Activated T-helper 1 cell treated with Interleukin-2 at 50 U/mL for 16 hours (primary cell): ENCODE measurements at regions not wholly inside any gene's neighbourhood (a gene's known extent, or its start where the extent isn't known, plus 50 kb on each side); places are given as distances from the start of the nearest gene placed in this dataset.
"Not testable (repeated sequence)": the region's sequence is repeated elsewhere in the genome, so short reads cannot be mapped to it uniquely, and the experiment has no call there.

Source experiments
- DNase-seq: peaks from one replicate; pipeline ENCODE4 v3.0.0-alpha.2; 2020; ENCODE audit warnings: low read depth

GRCh38 chr6:141562851-141563763 is 569.6 kb upstream of the GJE1 start:
- DNase-seq: peak; percentile 35

- DNase-seq: no peak
Measured at GRCh38 chr6:141562186-141562811, 570.4 kb upstream of the GJE1 start.

GRCh38 chr6:141561154-141561553 is 571.6 kb upstream of the GJE1 start:
- no peak for DNase-seq

- DNase-seq: no peak
Measured at GRCh38 chr6:141552463-141552862, 580.3 kb upstream of the GJE1 start.

GRCh38 chr6:141552031-141552430 is 580.7 kb upstream of the GJE1 start:
- DNase-seq: no peak

GRCh38 chr6:141551318-141551717 is 581.4 kb upstream of the GJE1 start:
- no peak for DNase-seq

- no peak for DNase-seq
Measured at GRCh38 chr6:141550471-141550870, 582.3 kb upstream of the GJE1 start.

GRCh38 chr6:141548966-141549365 is 583.8 kb upstream of the GJE1 start:
- DNase-seq: no peak

GRCh38 chr6:141541581-141542324 is 591.0 kb upstream of the GJE1 start:
- DNase-seq: no peak

GRCh38 chr6:141540207-141540606 is 592.5 kb upstream of the GJE1 start:
- DNase-seq: no peak

GRCh38 chr6:141539617-141540016 is 593.1 kb upstream of the GJE1 start:
- DNase-seq: no peak

- no peak for DNase-seq
Measured at GRCh38 chr6:141532211-141532610, 600.5 kb upstream of the GJE1 start.

- no peak for DNase-seq
Measured at GRCh38 chr6:141531040-141531439, 601.7 kb upstream of the GJE1 start.

- DNase-seq: no peak
Measured at GRCh38 chr6:141528596-141528995, 604.1 kb upstream of the GJE1 start.

- no peak for DNase-seq
Measured at GRCh38 chr6:141526985-141527384, 605.7 kb upstream of the GJE1 start.

GRCh38 chr6:141521440-141521839 is 611.3 kb upstream of the GJE1 start:
- DNase-seq: no peak

- DNase-seq: no peak
Measured at GRCh38 chr6:141513830-141514229, 618.9 kb upstream of the GJE1 start.

- DNase-seq: no peak
Measured at GRCh38 chr6:141510803-141511202, 621.9 kb upstream of the GJE1 start.

- DNase-seq: not testable (repeated sequence)
Measured at GRCh38 chr6:141506062-141506461, 626.7 kb upstream of the GJE1 start.

- DNase-seq: not testable (repeated sequence)
Measured at GRCh38 chr6:141504318-141504717, 628.4 kb upstream of the GJE1 start.

GRCh38 chr6:141501616-141502015 is 631.1 kb upstream of the GJE1 start:
- DNase-seq: no peak

- no peak for DNase-seq
Measured at GRCh38 chr6:141498977-141499376, 633.7 kb upstream of the GJE1 start.
